ENCODE measurements at regions not wholly inside any gene's neighbourhood (a gene's known extent, or its start where the extent isn't known, plus 50 kb on each side); places are given as distances from the start of the nearest gene placed in this dataset.
A peak's percentile ranks its signal among the peaks of the same experiment; 100 is the strongest.

GRCh38 chr5:167140548-167141291 is 1150.7 kb upstream of the WWC1 start:
- no peak for DNase-seq

- DNase-seq: no peak
These were observed 1147.7 kb upstream of the WWC1 start for GRCh38 chr5:167143716-167144115.

GRCh38 chr5:167145841-167146240 is 1145.6 kb upstream of the WWC1 start:
- no peak for DNase-seq

- DNase-seq: no peak
These were observed 1143.6 kb upstream of the WWC1 start for GRCh38 chr5:167147879-167148278.

- DNase-seq: no peak
These were observed 1140.8 kb upstream of the WWC1 start for GRCh38 chr5:167150661-167151060.

- no peak for DNase-seq
These were observed 1138.9 kb upstream of the WWC1 start for GRCh38 chr5:167152561-167152960.

GRCh38 chr5:167155387-167156005 is 1135.9 kb upstream of the WWC1 start:
- DNase-seq: no peak

GRCh38 chr5:167156446-167156845 is 1135.0 kb upstream of the WWC1 start:
- DNase-seq: no peak

- no peak for DNase-seq
These were observed 1132.9 kb upstream of the WWC1 start for GRCh38 chr5:167158588-167158987.

GRCh38 chr5:167160388-167160787 is 1131.1 kb upstream of the WWC1 start:
- DNase-seq: no peak

- DNase-seq: no peak
These were observed 1124.7 kb upstream of the WWC1 start for GRCh38 chr5:167166696-167167095.

- no peak for DNase-seq
These were observed 1124.2 kb upstream of the WWC1 start for GRCh38 chr5:167167191-167167795.

- DNase-seq: no peak
These were observed 1122.5 kb upstream of the WWC1 start for GRCh38 chr5:167168971-167169370.

- DNase-seq: no peak
These were observed 1120.4 kb upstream of the WWC1 start for GRCh38 chr5:167171056-167171455.

GRCh38 chr5:167177736-167178135 is 1113.7 kb upstream of the WWC1 start:
- no peak for DNase-seq

GRCh38 chr5:167180906-167181305 is 1110.5 kb upstream of the WWC1 start:
- no peak for DNase-seq

- DNase-seq: no peak
These were observed 1085.6 kb upstream of the WWC1 start for GRCh38 chr5:167205881-167206280.

GRCh38 chr5:167207081-167207480 is 1084.4 kb upstream of the WWC1 start:
- DNase-seq: no peak

GRCh38 chr5:167208911-167209310 is 1082.5 kb upstream of the WWC1 start:
- peak; percentile 38 for DNase-seq

GRCh38 chr5:167217097-167217743 is 1074.2 kb upstream of the WWC1 start:
- DNase-seq: no peak

GRCh38 chr5:167219298-167219697 is 1072.1 kb upstream of the WWC1 start:
- DNase-seq: no peak

- DNase-seq: no peak
These were observed 1065.1 kb upstream of the WWC1 start for GRCh38 chr5:167226386-167226785.

GRCh38 chr5:167228134-167228533 is 1063.3 kb upstream of the WWC1 start:
- DNase-seq: no peak

GRCh38 chr5:167229751-167230150 is 1061.7 kb upstream of the WWC1 start:
- no peak for DNase-seq

Measured in dermis blood vessel endothelial cell (primary cell).